ENCODE measurements at regions not wholly inside any gene's neighbourhood (a gene's known extent, or its start where the extent isn't known, plus 50 kb on each side); places are given as distances from the start of the nearest gene placed in this dataset.

GRCh38 chr18:23320709-23321236, 132.3 kb upstream of the RIOK3 start:
- Mint-ChIP-seq H3K4me1 (ENCODE audit: low read depth, unreplicated experiment) (no peaks in the 10 kb centered on the region), H3K27ac (ENCODE audit: unreplicated experiment) (no peak overlapping the region), H3K4me3 (ENCODE audit: unreplicated experiment) (no peak overlapping the region), H3K27me3 (ENCODE audit: insufficient read depth, unreplicated experiment) (no peaks in the 10 kb centered on the region), H3K36me3 (ENCODE audit: insufficient read depth, unreplicated experiment) (no peaks in the 10 kb centered on the region), H3K9me3 (ENCODE audit: unreplicated experiment) (no peaks in the 10 kb centered on the region)
- no peak for TF ChIP-seq CTCF (IDR thresholded peaks at IDR 0.05; ENCODE audit: insufficient read depth in 1 of 2, low read depth in 1 of 2, low read length in 1 of 2, severe bottlenecking in 1 of 2, unreplicated experiment in 1 of 2)
- BruUV-seq (replicated peaks): no TSS peak
- ChIA-PET POLR2A (interaction anchor here (0.6 kb wide), 1 partner anchor 60 kb away, joined by 3 read pairs; no protein-coding TSS in a partner anchor), CTCF (no interaction called here)
- Histone ChIP-seq H3K9me3 (no peaks in the 10 kb centered on the region), H3K27me3 (replicated peaks; ENCODE audit: control insufficient read depth, insufficient read depth, low read length) (no peaks in the 10 kb centered on the region), H3K4me1 (no peaks in the 10 kb centered on the region), H3K4me3 (ENCODE audit: low read depth, low read length) (no peak overlapping the region), H3K36me3 (ENCODE audit: control insufficient read depth, insufficient read depth, low read length) (no peaks in the 10 kb centered on the region)
- DNase-seq: no peak
- intact Hi-C loops (cut with micrococcal nuclease; ENCODE audit: unreplicated experiment): no loop called here

- ChIA-PET CTCF (no interaction called here), POLR2A (no interaction called here)
- no peak overlapping the region for H3K4me3 ChIP-seq (ENCODE audit: low read depth, low read length)
- Mint-ChIP-seq H3K4me3 (ENCODE audit: unreplicated experiment) (no peak overlapping the region), H3K9me3 (ENCODE audit: unreplicated experiment) (no peaks in the 10 kb centered on the region), H3K36me3 (ENCODE audit: insufficient read depth, unreplicated experiment) (no peaks in the 10 kb centered on the region), H3K4me1 (ENCODE audit: low read depth, unreplicated experiment) (no peaks in the 10 kb centered on the region), H3K27me3 (ENCODE audit: insufficient read depth, unreplicated experiment) (no peaks in the 10 kb centered on the region), H3K27ac (ENCODE audit: unreplicated experiment) (no peak overlapping the region)
- intact Hi-C loops (cut with micrococcal nuclease; ENCODE audit: unreplicated experiment): no loop called here
- TF ChIP-seq CTCF (IDR thresholded peaks at IDR 0.05; ENCODE audit: insufficient read depth in 1 of 2, low read depth in 1 of 2, low read length in 1 of 2, severe bottlenecking in 1 of 2, unreplicated experiment in 1 of 2): no peak
- DNase-seq: no peak
- no peaks in the 10 kb centered on the region for H3K27me3 ChIP-seq (replicated peaks; ENCODE audit: control insufficient read depth, insufficient read depth, low read length)
- no peaks in the 10 kb centered on the region for H3K4me1 ChIP-seq
- H3K9me3 ChIP-seq: no peaks in the 10 kb centered on the region
- BruUV-seq (replicated peaks): no TSS peak
- H3K36me3 ChIP-seq (ENCODE audit: control insufficient read depth, insufficient read depth, low read length): no peaks in the 10 kb centered on the region
These were observed 131.1 kb upstream of the RIOK3 start for GRCh38 chr18:23321996-23322395.

- TF ChIP-seq CTCF (IDR thresholded peaks at IDR 0.05; ENCODE audit: insufficient read depth in 1 of 2, low read depth in 1 of 2, low read length in 1 of 2, severe bottlenecking in 1 of 2, unreplicated experiment in 1 of 2): no peak
- Histone ChIP-seq H3K27me3 (replicated peaks; ENCODE audit: control insufficient read depth, insufficient read depth, low read length) (no peaks in the 10 kb centered on the region), H3K4me3 (ENCODE audit: low read depth, low read length) (no peak overlapping the region), H3K9me3 (no peaks in the 10 kb centered on the region), H3K4me1 (no peaks in the 10 kb centered on the region), H3K36me3 (ENCODE audit: control insufficient read depth, insufficient read depth, low read length) (no peaks in the 10 kb centered on the region)
- Mint-ChIP-seq H3K27me3 (ENCODE audit: insufficient read depth, unreplicated experiment) (no peaks in the 10 kb centered on the region), H3K36me3 (ENCODE audit: insufficient read depth, unreplicated experiment) (no peaks in the 10 kb centered on the region), H3K27ac (ENCODE audit: unreplicated experiment) (no peak overlapping the region), H3K4me3 (ENCODE audit: unreplicated experiment) (no peak overlapping the region), H3K4me1 (ENCODE audit: low read depth, unreplicated experiment) (no peaks in the 10 kb centered on the region), H3K9me3 (ENCODE audit: unreplicated experiment) (no peaks in the 10 kb centered on the region)
- ChIA-PET POLR2A (no interaction called here), CTCF (no interaction called here)
- no peak for DNase-seq
- intact Hi-C loops (cut with micrococcal nuclease; ENCODE audit: unreplicated experiment): no loop called here
- BruUV-seq (replicated peaks): no TSS peak
These were observed 128.9 kb upstream of the RIOK3 start for GRCh38 chr18:23324056-23324811.

Data from Caco-2 (cell line).